Lower lobe of right lung (tissue), 2 donors: ENCODE measurements at regions not wholly inside any gene's neighbourhood (a gene's known extent, or its start where the extent isn't known, plus 50 kb on each side); places are given as distances from the start of the nearest gene placed in this dataset.

Experiments
- ATAC-seq, 2 donors: fragments of 200-7000 bp; cut with Tn5 transposase; one replicate each; pipeline ENCODE4 v1.9.1; 2020 to 2022; ENCODE audit warnings: mild to moderate bottlenecking in 2 of 2, moderate library complexity in 2 of 2
- DNase-seq: peaks from one replicate; pipeline ENCODE4 v3.0.0-alpha.2; 2020
- H3K27ac ChIP-seq: fragments of 200-600 bp; one replicate; pipeline ENCODE4 v1.8.0; 2022
- H3K27me3 ChIP-seq: fragments of 200-600 bp; one replicate; pipeline ENCODE4 v1.8.0; 2022; ENCODE audit warnings: low read depth
- H3K36me3 ChIP-seq: fragments of 200-600 bp; one replicate; pipeline ENCODE4 v1.8.0; 2022; ENCODE audit warnings: mild to moderate bottlenecking
- H3K4me1 ChIP-seq: fragments of 200-600 bp; one replicate; pipeline ENCODE4 v1.8.0; 2022
- H3K4me3 ChIP-seq: fragments of 200-600 bp; one replicate; pipeline ENCODE4 v1.8.0; 2022; ENCODE audit warnings: mild to moderate bottlenecking
- H3K9me3 ChIP-seq: fragments of 200-600 bp; one replicate; pipeline ENCODE4 v1.8.0; 2022
- CTCF ChIP-seq: fragments of 200-600 bp; IDR thresholded peaks from one replicate; pipeline ENCODE4 v1.8.0; 2022; ENCODE audit warnings: antibody characterized with exemption, mild to moderate bottlenecking
- intact Hi-C: fragments of 100-400 bp; cut with DNase I; formaldehyde crosslinking; loops from one replicate; pipeline ENCODE4 v1.11.0; 2022
- donor health status: DM: no; HTN: yes; CAD: no; lungs with severe emphysema.

- Histone ChIP-seq H3K9me3 (no peaks in the 10 kb centered on the region), H3K36me3 (no peaks in the 10 kb centered on the region), H3K27ac (no peak overlapping the region), H3K4me3 (no peak overlapping the region), H3K27me3 (no peaks in the 10 kb centered on the region), H3K4me1 (no peaks in the 10 kb centered on the region)
- intact Hi-C loops: no loop called here
- no peak for ATAC-seq
- TF ChIP-seq CTCF: no peak
- no peak for DNase-seq
These were observed 114.8 kb upstream of the GSC start for GRCh38 chr14:94884616-94885230.

- no peak for ATAC-seq
These were observed 112.5 kb upstream of the GSC start for GRCh38 chr14:94882401-94882800.

GRCh38 chr14:94880876-94881275, 111.0 kb upstream of the GSC start:
- Histone ChIP-seq H3K36me3 (no peaks in the 10 kb centered on the region), H3K4me3 (no peak overlapping the region), H3K9me3 (no peaks in the 10 kb centered on the region), H3K27ac (no peak overlapping the region), H3K27me3 (peaks cover 10% of the 10 kb centered on the region), H3K4me1 (no peaks in the 10 kb centered on the region)
- TF ChIP-seq CTCF: no peak
- DNase-seq: no peak
- intact Hi-C loops: no loop called here
- ATAC-seq: no peak

More at GRCh38 chr14:94882401-94882800, 112.5 kb upstream of the GSC start:
- no peaks in the 10 kb centered on the region for H3K36me3 ChIP-seq
- intact Hi-C loops: no loop called here
- H3K9me3 ChIP-seq: no peaks in the 10 kb centered on the region
- H3K27ac ChIP-seq: no peak overlapping the region
- H3K27me3 ChIP-seq: peaks cover 5% of the 10 kb centered on the region
- no peak overlapping the region for H3K4me3 ChIP-seq
- no peaks in the 10 kb centered on the region for H3K4me1 ChIP-seq
- TF ChIP-seq CTCF: no peak
- no peak for DNase-seq

- no peaks in the 10 kb centered on the region for H3K36me3 ChIP-seq
- H3K27ac ChIP-seq: no peak overlapping the region
- intact Hi-C loops: no loop called here
These were observed 110.2 kb upstream of the GSC start for GRCh38 chr14:94880106-94880505.

GRCh38 chr14:94879537-94879936, 109.6 kb upstream of the GSC start:
- Histone ChIP-seq H3K27ac (no peak overlapping the region), H3K36me3 (no peaks in the 10 kb centered on the region), H3K27me3 (peaks cover 10% of the 10 kb centered on the region), H3K4me3 (no peak overlapping the region), H3K4me1 (no peaks in the 10 kb centered on the region), H3K9me3 (no peaks in the 10 kb centered on the region)
- no peak for ATAC-seq
- intact Hi-C loops: no loop called here
- no peak for DNase-seq
- no peak for TF ChIP-seq CTCF

More at GRCh38 chr14:94880106-94880505, 110.2 kb upstream of the GSC start:
- ATAC-seq: no peak
- H3K9me3 ChIP-seq: no peaks in the 10 kb centered on the region
- DNase-seq: no peak
- peaks cover 10% of the 10 kb centered on the region for H3K27me3 ChIP-seq
- H3K4me3 ChIP-seq: no peak overlapping the region
- TF ChIP-seq CTCF: no peak
- H3K4me1 ChIP-seq: no peaks in the 10 kb centered on the region
